ENCODE measurements at regions not wholly inside any gene's neighbourhood (a gene's known extent, or its start where the extent isn't known, plus 50 kb on each side); places are given as distances from the start of the nearest gene placed in this dataset.

DNA sequence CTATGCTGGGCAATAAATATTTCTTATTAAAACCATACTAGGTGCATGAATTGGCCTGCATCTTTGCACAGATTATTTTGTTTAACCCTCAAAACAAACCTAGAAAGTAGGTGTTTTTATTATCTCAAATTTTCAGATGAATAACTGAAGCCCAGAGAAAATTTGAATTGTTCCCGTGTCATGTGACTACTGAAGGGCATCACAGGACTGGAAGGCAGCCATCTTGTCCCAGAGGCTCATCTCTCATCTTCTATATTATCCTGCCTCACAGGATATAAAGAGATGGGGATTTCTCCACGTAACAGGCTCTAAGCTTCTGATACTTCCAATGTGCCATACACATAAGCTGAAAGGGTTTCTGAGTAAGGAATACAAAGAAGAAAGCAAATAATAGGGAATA, 84.0 kb upstream of the ODAD2 start:
- Histone ChIP-seq H3F3A (ENCODE audit: insufficient read depth, low read length, poor library complexity, severe bottlenecking) (no peaks in the 10 kb centered on the region), H3K4me3 (ENCODE audit: low read length) (no peak overlapping the region), H3K27ac (ENCODE audit: low read length) (no peak overlapping the region), H2AFZ (ENCODE audit: low read depth, low read length) (no peak overlapping the region), H3K9me3 (ENCODE audit: low read length) (no peaks in the 10 kb centered on the region), H3K79me2 (replicated peaks; ENCODE audit: insufficient read depth, low read length) (no peaks in the 10 kb centered on the region), H3K36me3 (ENCODE audit: insufficient read depth, low read length) (no peaks in the 10 kb centered on the region), H3K9me2 (ENCODE audit: insufficient read depth, low read length) (no peaks in the 10 kb centered on the region), H3K27me3 (ENCODE audit: insufficient read depth, low read depth, low read length) (no peaks in the 10 kb centered on the region), H3K4me2 (ENCODE audit: low read length) (no peak overlapping the region), H4K20me1 (ENCODE audit: insufficient read depth) (no peaks in the 10 kb centered on the region), H3K9ac (ENCODE audit: low read length) (no peak overlapping the region)
- TF ChIP-seq CTCF (IDR thresholded peaks at IDR 0.05; ENCODE audit: poor library complexity, severe bottlenecking) (no peak), TAF1 (IDR thresholded peaks at IDR 0.05; ENCODE audit: low read depth) (no peak), REST (IDR thresholded peaks at IDR 0.05; ENCODE audit: borderline replicate concordance) (no peak), EP300 (conservative IDR thresholded peaks at IDR 0.05; ENCODE audit: poor library complexity, severe bottlenecking) (no peak), MXI1 (conservative IDR thresholded peaks at IDR 0.05; ENCODE audit: poor library complexity, severe bottlenecking) (no peak), SMC3 (conservative IDR thresholded peaks at IDR 0.05; ENCODE audit: poor library complexity) (no peak), EZH2 (IDR thresholded peaks at IDR 0.05; ENCODE audit: borderline replicate concordance, insufficient read depth, low read length, poor library complexity, severe bottlenecking) (no peak), RAD21 (conservative IDR thresholded peaks at IDR 0.05) (no peak), POLR2AphosphoS5 (IDR thresholded peaks at IDR 0.05) (no peak)

- no peak overlapping the region for H3K4me2 ChIP-seq (ENCODE audit: low read length)
- no peaks in the 10 kb centered on the region for H3K9me2 ChIP-seq (ENCODE audit: insufficient read depth, low read length)
- TF ChIP-seq TAF1 (IDR thresholded peaks at IDR 0.05; ENCODE audit: low read depth) (no peak), SMC3 (conservative IDR thresholded peaks at IDR 0.05; ENCODE audit: poor library complexity) (no peak), CTCF (IDR thresholded peaks at IDR 0.05; ENCODE audit: poor library complexity, severe bottlenecking) (no peak), REST (IDR thresholded peaks at IDR 0.05; ENCODE audit: borderline replicate concordance) (no peak), POLR2AphosphoS5 (IDR thresholded peaks at IDR 0.05) (no peak)
- H3K79me2 ChIP-seq (replicated peaks; ENCODE audit: insufficient read depth, low read length): no peaks in the 10 kb centered on the region
- no peak overlapping the region for H2AFZ ChIP-seq (ENCODE audit: low read depth, low read length)
- H3K9me3 ChIP-seq (ENCODE audit: low read length): no peaks in the 10 kb centered on the region
- no peaks in the 10 kb centered on the region for H3F3A ChIP-seq (ENCODE audit: insufficient read depth, low read length, poor library complexity, severe bottlenecking)
- H3K9ac ChIP-seq (ENCODE audit: low read length): no peak overlapping the region
- no peak overlapping the region for H3K27ac ChIP-seq (ENCODE audit: low read length)
- H3K27me3 ChIP-seq (ENCODE audit: insufficient read depth, low read depth, low read length): no peaks in the 10 kb centered on the region
- H3K36me3 ChIP-seq (ENCODE audit: insufficient read depth, low read length): no peaks in the 10 kb centered on the region
- H4K20me1 ChIP-seq (ENCODE audit: insufficient read depth): no peaks in the 10 kb centered on the region
- H3K4me3 ChIP-seq (ENCODE audit: low read length): no peak overlapping the region
These were observed 83.4 kb upstream of the ODAD2 start for GRCh38 chr10:28082316-28082715.

Data from neural cell (in vitro differentiated cells).